K562 (cell line): ENCODE measurements at regions not wholly inside any gene's neighbourhood (a gene's known extent, or its start where the extent isn't known, plus 50 kb on each side); places are given as distances from the start of the nearest gene placed in this dataset.

ENCODE experiments used
- CBX1 ChIP-seq: sonication (generic); IDR thresholded peaks from 2 replicates; pipeline ENCODE4 v1.6.1; 2016; ENCODE audit warnings: antibody characterized with exemption, low read depth, mild to moderate bottlenecking
- HDAC2 ChIP-seq: fragments of 450-650 bp; IDR thresholded peaks from 2 replicates; pipeline ENCODE4 v1.6.1; 2016; ENCODE audit warnings: mild to moderate bottlenecking
- REST ChIP-seq, 2 experiments: fragments of 450-650 bp; formaldehyde crosslinking in 1 of 2; IDR thresholded peaks; 2 replicates each; pipeline versions ENCODE4 v1.4.0 to v1.6.1; 2014 to 2020; ENCODE audit warnings: mild to moderate bottlenecking in 2 of 2, borderline replicate concordance in 1 of 2, low read depth in 1 of 2
- SP1 ChIP-seq: sonication (generic); formaldehyde crosslinking; IDR thresholded peaks from 2 replicates; pipeline ENCODE4 v1.8.1; 2022; ENCODE audit warnings: mild to moderate bottlenecking, missing genetic modification reagents
- ZBTB7A ChIP-seq: IDR thresholded peaks from 2 replicates; pipeline ENCODE4 v1.6.1; 2011; ENCODE audit warnings: low read depth, mild to moderate bottlenecking, low read length, moderate library complexity, borderline replicate concordance; ENCODE audit not compliant: control insufficient read depth

- TF ChIP-seq SP1 (CRISPR knock-in tag) (no peak), REST (IDR thresholded peaks at IDR 0.05; ENCODE audit: borderline replicate concordance) (no peak), REST (CRISPR knock-in tag; IDR thresholded peaks at IDR 0.05; ENCODE audit: low read depth) (no peak), ZBTB7A (no peak), CBX1 (no peak), HDAC2 (no peak)
These were observed 61.8 kb upstream of the TMEM132C start for GRCh38 chr12:128205145-128205544.
